ENCODE measurements at regions not wholly inside any gene's neighbourhood (a gene's known extent, or its start where the extent isn't known, plus 50 kb on each side); places are given as distances from the start of the nearest gene placed in this dataset.
"Not testable (repeated sequence)": the region's sequence is repeated elsewhere in the genome, so short reads cannot be mapped to it uniquely, and the experiment has no call there.

DNA sequence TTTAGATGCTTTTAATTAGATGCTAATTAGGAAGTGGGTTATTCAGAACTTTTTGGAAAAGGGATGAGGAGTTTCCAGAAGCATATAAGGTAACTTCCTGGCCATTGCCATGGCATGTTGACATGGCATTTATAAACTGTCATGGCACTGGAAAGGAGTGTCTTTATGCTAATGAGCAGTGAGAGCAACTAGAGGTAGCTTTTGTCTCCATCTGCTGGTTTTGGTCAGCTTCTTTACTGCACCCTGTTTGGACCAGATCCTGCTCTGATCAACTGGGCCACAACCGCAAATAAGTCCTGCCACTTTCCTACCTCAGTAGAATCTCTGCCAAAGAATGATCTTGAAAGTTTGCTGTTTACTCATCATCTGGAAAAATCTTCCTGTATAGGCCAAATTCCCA lies 193.6 kb downstream of the FAM72C start:
- not testable (repeated sequence) for DNase-seq (ENCODE audit: low spot score)

DNA sequence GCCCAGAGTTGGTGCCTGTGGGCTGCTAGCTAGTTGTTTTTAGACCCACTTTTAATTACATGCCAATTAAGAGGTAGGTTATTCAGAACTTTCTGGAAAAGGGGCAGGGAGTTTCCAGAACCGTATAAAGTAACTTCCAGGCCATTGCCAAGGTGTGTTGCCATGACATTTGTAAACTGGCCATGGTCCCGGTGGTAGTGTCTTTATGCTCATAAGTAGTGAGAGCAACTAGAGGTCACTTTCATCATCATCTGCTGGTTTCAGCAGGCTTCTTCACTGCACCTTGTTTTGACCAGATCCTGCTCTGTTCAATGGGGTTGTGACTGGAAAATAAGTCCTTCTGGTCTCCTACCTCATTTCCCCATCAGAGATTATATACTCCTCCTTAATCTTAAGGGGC lies 207.0 kb downstream of the FAM72C start:
- not testable (repeated sequence) for DNase-seq (ENCODE audit: low spot score)

DNA sequence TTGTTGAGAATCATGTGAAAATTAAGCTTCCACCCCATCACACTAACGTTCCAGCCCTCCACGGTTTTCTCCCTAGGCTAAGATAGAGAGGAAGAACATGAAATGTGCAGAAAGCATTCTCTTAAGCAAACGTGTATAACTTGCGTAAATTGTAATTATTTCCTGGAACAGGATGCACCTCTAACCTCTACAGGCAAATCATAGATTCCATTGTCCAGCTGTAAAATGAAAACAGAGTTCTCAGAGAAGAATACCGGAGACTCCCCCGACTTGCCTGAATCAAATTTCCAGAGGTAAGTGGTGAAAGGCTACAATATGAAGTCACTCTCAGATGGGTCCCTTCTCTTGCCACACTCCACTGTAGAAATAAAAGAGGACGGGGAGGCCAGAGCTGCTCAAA lies 211.4 kb downstream of the FAM72C start:
- not testable (repeated sequence) for DNase-seq (ENCODE audit: low spot score)

DNA sequence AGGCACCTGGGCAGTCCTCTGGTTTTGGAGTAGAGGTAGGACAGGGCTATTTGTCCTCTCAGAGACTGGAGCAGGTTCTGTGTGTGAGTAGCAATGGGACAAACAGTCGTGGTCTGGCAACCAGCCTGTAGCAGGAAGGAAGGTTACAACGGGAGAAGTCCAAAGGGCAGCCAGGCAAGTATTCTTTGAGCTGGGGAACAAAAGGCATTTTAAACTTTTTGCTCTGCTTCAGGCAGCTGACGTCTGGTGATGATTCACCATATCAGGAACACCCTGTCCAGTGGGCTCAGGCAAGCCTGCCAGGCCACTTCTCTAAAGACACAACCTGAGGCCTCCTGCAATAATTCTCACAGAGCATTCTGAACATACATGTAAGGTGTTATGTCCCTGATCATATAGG lies 215.8 kb downstream of the FAM72C start:
- DNase-seq (ENCODE audit: low spot score): not testable (repeated sequence)

DNA sequence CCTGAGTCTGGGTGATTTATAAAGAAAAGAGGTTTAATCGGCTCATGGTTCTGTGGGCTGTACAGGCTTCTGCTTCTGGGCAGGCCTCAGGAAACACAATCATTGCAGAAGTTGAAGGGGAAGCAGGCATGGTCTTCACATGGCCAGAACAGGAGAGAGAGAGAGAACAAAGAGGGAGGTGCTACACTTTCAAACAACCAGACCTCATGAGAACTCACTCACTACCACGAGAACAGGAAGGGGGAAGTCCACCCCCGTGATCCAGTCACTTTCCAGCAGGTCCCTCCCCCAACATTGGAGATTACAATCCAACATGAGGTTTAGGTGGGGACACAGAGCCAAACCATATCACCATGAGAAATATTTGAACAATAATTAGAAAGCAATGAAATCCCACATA lies 222.9 kb downstream of the FAM72C start:
- DNase-seq (ENCODE audit: low spot score): no peak

DNA sequence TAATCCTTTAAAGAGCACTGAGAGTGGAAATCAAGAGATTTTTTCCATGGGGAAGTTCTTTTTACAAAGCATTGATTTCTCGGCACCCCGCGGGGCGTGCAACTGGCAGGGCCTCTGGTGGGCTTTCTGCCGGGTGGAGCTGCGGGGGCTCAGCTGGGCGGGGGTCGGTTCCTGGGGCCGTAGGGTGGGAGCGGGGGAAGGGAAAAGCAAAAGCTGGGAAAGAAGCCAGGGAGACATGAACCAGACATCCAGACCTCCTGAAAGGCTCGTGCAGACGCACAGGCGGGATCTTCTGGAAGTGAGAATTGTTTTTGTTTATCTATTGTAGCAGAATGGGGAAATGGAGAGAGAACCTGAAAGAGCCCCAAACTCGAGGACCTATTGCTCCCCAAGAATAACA lies 235.2 kb downstream of the FAM72C start:
- no peak for DNase-seq (ENCODE audit: low spot score)

DNA sequence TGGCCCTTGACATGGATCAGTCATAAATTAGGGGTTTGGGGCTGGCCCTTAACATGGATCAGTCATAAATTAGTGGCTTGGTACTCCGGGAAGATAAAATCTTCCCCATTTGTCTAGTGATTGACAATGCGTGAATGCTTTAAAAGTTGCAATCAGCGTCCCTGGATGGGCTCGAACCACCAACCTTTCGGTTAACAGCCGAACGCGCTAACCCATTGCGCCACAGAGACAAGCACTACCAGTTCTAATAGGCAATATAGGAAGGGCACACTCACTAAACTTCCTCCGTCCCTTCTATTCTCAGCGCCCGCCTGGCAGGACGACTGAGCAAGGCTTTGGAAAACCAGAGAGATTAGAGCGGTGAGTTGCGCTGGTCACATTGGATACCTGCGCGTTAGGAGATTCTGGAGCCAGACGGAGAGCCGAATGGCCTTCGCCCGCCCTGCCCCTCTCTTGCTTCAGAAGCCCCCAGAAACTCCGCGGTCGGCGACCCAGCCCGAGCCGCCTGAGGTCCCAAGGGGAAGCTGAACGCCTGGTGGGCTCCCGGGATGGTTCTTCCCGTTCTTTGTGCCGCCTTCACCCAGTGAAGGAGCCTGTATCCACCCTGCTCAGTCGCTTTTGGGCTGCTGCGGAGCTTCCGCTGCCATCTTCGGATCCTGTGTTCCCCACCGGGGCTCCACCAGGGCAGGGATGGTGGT lies 235.9 kb downstream of the FAM72C start:
- peak; percentile 43 for DNase-seq (ENCODE audit: low spot score)

DNA sequence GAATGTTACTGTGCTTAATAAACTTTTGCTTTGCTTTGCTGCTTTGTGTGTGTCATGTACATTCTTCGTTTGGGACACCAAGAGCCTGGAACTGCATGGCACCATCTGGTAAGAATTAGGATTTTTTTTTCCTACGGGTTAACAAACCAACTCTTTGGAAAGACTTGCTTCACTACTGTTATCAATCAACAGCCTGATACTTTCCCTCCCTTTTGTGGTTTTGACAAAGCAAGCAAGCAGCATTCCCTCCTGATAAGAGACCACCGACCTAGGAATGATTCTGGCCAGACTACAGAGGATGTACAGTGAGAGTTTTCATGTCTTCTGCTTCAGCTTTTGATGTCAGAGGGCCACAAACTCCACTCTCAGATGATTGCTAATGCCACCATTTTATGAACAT lies 237.5 kb downstream of the FAM72C start:
- DNase-seq (ENCODE audit: low spot score): not testable (repeated sequence)

DNA sequence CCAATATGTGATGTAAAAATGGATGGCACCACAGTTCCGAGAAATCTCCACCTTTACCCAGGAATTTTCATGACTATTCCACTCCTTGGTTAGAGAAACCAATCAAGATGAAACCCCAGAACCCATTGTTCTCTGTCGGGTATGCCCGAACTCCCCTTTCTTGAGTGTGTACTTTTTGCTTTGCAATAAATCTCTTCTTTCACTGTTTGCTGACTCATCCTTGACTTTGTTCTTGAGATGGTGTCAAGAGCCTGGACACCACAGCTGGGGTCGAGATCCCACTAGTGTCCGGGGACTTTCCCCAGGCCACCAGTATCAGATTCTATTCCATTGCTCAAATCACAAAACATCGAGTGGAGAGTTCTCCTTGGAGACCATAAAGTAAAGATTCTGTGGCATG lies 240.9 kb downstream of the FAM72C start:
- not testable (repeated sequence) for DNase-seq (ENCODE audit: low spot score)

DNA sequence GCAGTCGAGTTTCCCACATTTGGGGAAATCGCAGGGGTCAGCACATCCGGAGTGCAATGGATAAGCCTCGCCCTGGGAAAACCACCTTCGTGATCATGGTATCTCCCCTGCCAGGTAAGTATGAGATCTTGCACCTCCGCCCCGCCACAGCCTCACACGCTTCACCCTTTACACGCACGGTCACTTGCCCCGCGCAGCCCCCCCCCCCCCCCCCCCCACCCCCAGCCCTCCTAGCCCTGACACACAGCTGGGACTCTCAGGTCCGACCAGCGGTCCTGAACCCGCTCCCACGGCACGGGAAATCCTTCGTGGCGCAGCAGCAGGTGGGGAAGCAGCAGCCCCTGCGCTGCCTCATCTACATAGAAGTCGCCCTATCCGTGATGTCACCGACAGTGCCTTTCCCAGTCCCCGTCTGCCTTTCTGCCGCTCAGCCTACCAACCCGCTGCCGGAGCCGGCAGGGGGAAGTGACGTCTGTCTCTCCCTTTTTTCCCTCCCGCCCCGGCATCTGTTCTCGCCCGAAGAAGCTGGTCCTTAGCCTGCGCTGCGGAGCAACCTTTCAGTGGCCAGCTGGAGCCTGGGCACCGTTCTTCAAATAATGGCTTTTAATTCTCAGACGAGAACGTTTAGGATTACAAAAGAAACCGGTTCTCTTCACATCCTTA lies 242.2 kb downstream of the FAM72C start:
- not testable (repeated sequence) for DNase-seq (ENCODE audit: low spot score)

DNA sequence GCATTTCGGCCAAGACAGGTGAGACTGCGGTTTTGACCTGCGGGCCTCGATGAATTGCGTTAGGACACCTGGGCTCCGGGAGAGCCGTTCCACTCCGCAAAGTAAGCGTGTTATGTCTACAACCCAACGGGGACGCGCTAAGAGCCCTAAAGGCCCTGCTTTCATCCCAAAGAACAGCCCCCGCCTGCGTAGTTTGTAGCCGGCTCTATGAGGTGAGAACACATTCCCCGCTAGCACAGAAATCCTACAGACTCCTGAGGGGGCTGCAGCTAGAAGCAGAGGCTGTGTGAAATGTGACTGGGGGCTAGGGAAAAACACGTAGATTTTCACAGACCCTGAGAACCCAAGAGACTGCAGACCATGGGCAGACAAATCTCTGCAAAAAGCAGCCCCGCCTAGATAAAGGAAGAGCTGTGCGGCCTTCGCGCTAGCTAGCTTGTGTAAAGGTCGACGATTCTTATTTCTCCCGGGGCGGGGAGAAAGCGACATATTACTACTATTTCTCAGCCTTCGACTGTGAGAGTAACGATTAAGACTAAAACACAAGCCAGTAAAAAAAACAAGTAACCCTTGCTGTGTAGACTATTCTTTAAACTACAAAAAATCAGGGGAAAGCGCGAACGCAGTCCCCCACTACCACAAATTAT lies 242.9 kb downstream of the FAM72C start:
- not testable (repeated sequence) for DNase-seq (ENCODE audit: low spot score)

DNA sequence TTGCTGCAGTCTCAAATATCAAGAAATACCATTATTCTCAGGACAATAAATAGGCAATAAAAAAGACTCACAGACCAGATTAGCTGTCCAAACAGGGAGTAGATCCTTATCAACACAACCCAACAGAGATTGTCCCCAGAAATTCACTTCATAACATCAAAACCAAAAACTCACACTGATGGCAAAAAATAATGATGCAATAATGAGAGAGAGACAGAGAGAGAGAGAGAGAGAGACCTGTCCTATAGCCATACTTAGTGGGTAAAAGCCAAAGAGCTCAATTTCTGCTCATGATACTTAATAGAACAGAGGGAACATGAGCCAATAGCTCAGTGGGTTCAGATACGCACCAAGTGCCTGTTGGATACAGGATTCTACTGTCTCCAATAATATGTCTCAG lies 244.5 kb downstream of the FAM72C start:
- DNase-seq (ENCODE audit: low spot score): no peak

DNA sequence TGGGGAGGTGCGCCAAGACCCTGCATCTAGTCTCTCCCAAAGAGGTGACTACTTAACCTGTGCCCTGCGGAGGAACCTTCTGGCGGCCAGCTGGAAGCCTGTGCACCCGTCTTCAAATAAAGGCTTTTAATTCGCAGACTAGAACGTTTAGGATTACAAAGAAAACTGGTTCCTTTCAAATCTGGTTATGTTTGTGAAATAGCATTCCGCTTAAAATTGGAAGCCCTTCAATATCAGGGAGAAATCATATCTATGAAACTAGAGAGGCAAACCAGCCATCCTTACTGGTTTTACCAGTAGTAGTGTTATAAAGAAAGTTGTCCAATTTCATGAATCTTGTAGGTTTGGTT lies 250.8 kb downstream of the FAM72C start:
- DNase-seq (ENCODE audit: low spot score): no peak

DNA sequence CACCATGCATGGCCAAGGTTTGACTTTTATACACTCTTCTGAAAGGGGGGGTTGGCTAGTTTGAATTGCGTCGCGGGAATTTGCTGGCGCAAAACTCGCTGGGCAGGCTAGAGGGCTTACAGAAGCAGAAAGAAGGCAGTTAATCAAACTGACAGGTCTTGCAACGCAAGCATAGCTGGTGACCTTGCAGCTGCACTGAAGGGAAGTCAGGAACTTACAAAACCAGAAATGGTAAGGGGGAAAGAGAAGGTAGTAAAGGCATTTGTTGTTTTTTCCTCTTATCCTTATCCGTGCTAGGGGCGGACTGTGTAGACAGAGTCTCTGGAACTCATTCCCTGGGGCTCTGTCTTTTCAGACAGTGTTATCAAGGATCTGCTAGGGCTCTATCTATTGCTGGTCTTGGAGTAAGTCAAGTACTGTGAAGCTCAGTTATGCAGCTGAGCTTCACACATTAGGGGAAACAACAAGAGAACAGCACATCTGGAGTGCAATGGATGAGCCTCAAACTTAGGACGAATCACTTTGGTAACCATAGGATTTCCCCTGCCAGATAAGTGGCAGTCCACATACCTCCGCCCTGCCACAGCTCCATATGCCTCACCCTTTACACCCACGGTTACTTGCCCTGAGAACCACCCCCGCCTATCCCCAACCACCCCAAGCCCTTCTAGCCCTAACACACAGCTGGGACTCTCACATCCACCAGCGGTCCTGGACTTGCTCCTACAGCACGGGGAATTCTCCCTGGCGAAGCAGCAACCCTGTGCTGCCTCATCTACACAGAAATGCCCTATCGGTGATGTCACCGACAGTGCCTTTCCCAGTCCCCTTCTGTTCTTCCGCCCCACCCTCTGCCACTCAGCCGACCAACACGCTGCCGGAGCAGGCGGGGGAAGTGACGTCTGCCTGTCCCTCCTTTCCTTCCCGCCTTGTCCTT lies 251.4 kb downstream of the FAM72C start:
- no peak for DNase-seq (ENCODE audit: low spot score)

DNA sequence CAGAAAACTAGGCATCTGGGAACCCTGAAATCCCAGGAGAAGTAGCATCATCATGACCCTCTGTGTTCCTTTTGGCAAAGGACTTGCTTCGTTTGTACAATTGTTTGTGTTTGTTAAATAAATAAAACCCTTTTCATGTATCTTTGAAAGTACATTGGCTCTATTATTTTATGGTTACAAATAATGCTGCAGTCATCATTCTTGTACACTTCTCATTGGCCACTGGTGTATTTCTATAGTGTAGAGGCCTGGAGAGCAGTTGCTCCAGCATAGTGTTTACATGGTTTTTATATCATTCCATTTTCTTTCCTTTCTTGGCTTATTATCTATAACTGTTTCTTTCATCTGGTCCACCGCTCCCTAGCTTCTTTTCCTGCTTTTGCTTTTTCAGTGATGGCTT lies 253.3 kb downstream of the FAM72C start:
- DNase-seq (ENCODE audit: low spot score): no peak

DNA sequence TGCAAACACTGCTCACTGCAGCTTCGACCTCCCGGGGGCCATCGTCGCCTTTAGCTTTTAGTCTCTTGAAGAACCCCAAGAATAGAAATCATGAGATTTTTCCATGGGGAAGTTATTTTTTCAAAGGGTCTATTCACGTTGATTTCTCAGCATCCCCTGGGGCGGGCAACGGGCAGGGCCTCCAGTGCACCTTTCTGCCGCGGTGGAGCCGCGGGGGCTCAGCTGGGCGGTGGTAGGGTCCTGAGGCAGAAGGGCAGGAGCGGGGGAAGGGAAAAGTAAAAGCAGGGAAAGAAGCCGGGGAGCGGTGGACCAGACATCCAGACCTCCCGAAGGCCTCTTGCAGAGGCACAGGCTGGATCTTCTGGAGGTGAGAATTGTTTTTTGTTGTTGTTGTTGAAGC lies 253.8 kb downstream of the FAM72C start:
- DNase-seq (ENCODE audit: low spot score): no peak

DNA sequence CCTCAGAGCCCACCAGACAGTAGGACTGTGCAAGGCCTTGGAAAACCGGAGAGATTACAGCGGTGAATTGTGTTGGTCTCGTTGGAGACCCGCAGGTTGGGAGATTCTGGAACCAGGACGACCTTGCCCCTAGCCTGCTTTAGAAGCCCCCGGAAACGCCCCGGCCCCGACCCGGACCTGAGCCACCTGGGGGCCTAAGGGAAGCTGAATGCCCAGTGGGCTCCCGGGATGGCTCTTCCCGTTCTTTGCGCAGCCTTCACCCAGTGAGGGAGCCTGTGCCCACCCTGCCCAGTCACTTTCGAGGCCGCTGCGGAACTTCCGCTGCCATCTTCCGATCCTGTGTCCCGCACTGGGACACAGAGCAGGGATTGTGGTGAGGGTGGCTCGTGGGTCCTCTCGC lies 254.4 kb downstream of the FAM72C start:
- DNase-seq (ENCODE audit: low spot score): no peak

DNA sequence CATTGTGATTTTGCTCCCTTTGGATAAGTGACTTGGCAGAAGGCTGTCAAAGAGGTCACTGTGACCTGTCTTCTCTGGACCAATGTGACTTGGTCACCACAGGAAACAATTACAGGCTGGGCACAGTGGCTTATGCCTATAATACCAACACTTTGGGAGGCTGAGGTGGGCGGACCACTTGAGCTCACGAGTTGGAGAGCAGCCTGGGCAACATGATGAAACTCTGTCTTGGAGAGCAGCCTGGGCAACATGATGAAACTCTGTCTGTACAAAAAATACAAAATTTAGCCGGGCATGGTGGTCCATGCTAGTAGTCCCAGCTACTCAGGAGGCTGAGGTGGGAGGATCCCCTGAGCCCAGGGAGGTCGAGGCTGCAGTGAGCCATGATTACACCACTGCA lies 256.9 kb downstream of the FAM72C start:
- not testable (repeated sequence) for DNase-seq (ENCODE audit: low spot score)

DNA sequence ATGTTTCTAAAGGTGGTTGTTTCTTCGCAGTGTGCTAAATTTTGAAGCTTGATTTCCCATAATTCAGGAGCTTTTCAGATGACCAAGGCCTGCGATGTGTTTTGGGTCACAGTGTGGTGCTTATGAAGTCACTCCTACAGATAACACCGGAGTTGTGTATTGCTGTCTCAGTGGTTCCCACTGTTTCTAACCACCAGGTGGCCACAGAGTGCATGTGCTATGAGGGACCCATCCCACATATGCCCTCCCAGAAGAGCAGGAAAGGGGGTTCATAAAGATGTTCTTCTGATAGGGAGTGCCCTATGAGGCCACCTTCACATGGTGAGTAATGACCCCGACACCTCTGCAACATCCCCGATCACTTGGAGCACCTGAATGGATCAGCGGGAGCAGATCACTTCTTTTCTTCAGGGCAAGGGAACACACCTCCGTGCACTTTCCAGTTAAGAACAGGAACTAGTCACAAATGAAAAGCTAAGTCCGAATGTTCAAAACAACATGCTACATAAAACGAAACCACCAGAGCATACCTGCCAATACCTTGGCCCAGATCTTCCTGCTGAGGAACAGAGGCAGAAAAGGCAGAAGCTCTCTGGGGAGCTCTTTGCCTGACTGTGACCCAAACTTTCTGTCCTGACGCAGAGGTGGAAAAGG lies 262.1 kb downstream of the FAM72C start:
- DNase-seq (ENCODE audit: low spot score): not testable (repeated sequence)

DNA sequence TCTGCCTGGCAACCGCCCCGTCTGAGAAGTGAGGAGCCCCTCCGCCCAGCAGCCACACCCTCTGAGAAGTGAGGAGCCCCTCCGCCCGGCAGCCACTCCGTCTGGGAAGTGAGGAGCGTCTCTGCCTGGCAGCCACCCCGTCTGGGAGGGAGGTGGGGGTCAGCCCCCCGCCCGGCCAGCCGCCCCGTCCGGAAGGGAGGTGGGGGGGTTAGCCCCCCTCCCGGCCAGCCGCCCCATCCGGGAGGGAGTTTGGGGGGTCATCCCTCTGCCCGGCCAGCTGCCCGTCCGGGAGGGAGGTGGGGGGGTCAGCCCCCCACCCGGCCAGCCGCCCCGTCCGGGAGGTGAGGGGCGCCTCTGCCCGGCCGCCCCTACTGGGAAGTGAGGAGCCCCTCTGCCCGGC lies 269.0 kb downstream of the FAM72C start:
- not testable (repeated sequence) for DNase-seq (ENCODE audit: low spot score)

DNA sequence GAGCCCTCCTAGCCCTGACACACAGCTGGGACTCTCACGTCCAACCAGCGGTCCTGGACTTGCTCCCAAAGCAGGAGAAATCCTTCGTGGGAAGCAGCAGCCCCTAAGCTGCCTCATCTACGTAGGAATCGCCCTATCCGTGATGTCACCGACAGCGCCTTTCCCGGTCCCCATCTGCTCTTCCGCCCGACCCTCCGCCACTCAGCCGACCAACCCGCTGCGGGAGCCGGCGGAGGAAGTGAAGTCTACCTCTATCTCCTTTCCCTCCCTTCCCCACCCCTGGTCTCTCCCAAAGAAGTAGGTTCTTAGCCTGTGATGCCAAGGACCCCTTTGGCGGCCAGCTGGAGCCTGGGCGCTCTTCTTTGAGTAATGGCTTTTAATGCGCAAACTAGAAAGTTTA lies 272.1 kb downstream of the FAM72C start:
- no peak for DNase-seq (ENCODE audit: low spot score)

DNA sequence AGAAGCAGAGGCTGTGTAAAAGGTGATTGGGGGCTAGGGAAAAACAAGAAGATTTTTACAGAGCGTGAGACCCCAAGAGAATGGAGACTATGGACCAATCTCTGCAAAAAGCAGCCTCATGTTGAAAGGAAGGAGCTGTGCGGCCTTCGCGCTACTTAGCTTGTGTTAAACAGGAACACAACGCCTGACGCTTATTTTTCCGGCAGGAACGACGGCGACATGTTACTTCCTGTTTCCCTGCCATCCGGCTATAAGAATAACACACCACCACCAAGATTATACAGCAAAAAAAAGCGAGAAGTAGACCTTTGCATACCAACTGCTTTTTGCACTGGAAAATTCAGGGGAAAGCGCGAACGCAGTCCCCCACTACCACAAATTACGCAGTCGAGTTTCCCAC lies 272.7 kb downstream of the FAM72C start:
- no peak for DNase-seq (ENCODE audit: low spot score)

All from LoVo (cell line).